Upper lobe of left lung (tissue), 6 donors: ENCODE measurements at regions not wholly inside any gene's neighbourhood (a gene's known extent, or its start where the extent isn't known, plus 50 kb on each side); places are given as distances from the start of the nearest gene placed in this dataset.
A peak's percentile ranks its signal among the peaks of the same experiment; 100 is the strongest.

Experiments used
- ATAC-seq, 2 donors: fragments of 200-7000 bp; cut with Tn5 transposase; one replicate each; pipeline ENCODE4 v1.9.1; 2022; ENCODE audit warnings: mild to moderate bottlenecking in 2 of 2, moderate library complexity in 2 of 2; ENCODE audit not compliant: low FRiP score in 2 of 2
- DNase-seq, 2 donors: peaks; one replicate each; pipeline ENCODE4 v3.0.0-alpha.2; 2019 to 2020
- H3K27ac ChIP-seq, 4 donors: fragments of 200-600 bp; sonication (generic); one replicate each; pipeline ENCODE4 v1.5.1; 2016 to 2019
- H3K27me3 ChIP-seq, 4 donors: fragments of 200-600 bp; sonication (generic); one replicate each; pipeline ENCODE4 v1.5.1; 2017 to 2019
- H3K36me3 ChIP-seq, 4 donors: fragments of 200-600 bp; sonication (generic); one replicate each; pipeline ENCODE4 v1.5.1; 2016 to 2019
- H3K4me1 ChIP-seq, 4 donors: fragments of 200-600 bp; sonication (generic); one replicate each; pipeline ENCODE4 v1.5.1; 2018 to 2019
- H3K4me3 ChIP-seq, 4 donors: fragments of 200-600 bp; sonication (generic); one replicate each; pipeline ENCODE4 v1.5.1; 2017 to 2019; ENCODE audit warnings: mild to moderate bottlenecking in 2 of 4, moderate library complexity in 1 of 4
- H3K9me3 ChIP-seq, 4 donors: fragments of 200-600 bp; sonication (generic); one replicate each; pipeline ENCODE4 v1.5.1; 2018 to 2019
- EP300 ChIP-seq, 4 donors: sonication (generic); formaldehyde crosslinking; IDR thresholded peaks; one replicate each; pipeline ENCODE4 v1.5.1; 2017; ENCODE audit warnings: antibody characterized with exemption in 4 of 4, control low read depth in 2 of 4
- POLR2A ChIP-seq, 4 donors: fragments of 450-650 bp; IDR thresholded peaks; one replicate each; pipeline ENCODE4 v1.5.1; 2016 to 2017; ENCODE audit warnings: antibody characterized with exemption in 4 of 4, mild to moderate bottlenecking in 2 of 4
- POLR2AphosphoS5 ChIP-seq, 2 donors: sonication (generic); formaldehyde crosslinking; IDR thresholded peaks; one replicate each; pipeline ENCODE4 v1.5.1; 2017; ENCODE audit warnings: antibody characterized with exemption in 2 of 2
- WGBS, 2 donors: methylation state at CpG; one replicate each; pipeline ENCODE4 v1.1.5; 2017 to 2018; 5-methylcytosine and 5-hydroxymethylcytosine counted together
- TF ChIP-seq, protein P1 (sequence below), 6 experiments: fragments of 450-650 bp in 4 of 6; fragments of 200-600 bp in 2 of 6; sonication (generic) in 2 of 6; IDR thresholded peaks; one replicate each; pipeline ENCODE4 v1.5.1; 2016 to 2019; ENCODE audit warnings: antibody characterized with exemption in 6 of 6
- donor health status: DM: no; HTN: no; CAD: no; lungs with moderate emphysema.
- donor health status: DM: no; HTN: yes; CAD: no; lungs with severe emphysema.

DNA sequence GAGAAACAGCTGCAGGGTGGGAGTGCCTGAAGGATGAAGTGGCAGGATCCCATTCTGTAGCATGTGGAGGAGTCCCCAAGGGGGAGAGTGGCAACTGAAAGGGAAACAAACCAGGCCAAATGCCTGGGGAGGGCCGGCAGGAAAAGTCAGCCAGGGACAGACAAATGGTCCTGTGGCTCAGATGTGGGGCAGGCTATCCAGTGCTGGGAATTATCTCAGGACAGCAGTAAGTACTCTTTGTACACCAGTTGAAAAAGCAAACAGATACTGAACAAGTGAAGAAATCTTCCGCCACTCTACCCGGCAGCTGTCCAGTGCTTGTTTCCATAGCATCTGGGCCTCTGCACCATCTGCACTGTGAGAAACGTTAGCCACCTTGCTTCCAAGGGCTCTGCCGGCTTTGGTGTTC is 408.9 kb downstream of the LRATD1 start:
- no peak overlapping the region for H3K27ac ChIP-seq
- ATAC-seq: peak in 1 of 2 donors; percentile 32
- 62 to 66% methylated on average over 5 of the region's 5 CpGs for whole genome bisulfite sequencing, 2 donors

GRCh38 chr2:15042801-15043217 is 410.3 kb downstream of the LRATD1 start:
- H3K36me3 ChIP-seq: no peaks in the 10 kb centered on the region
- H3K9me3 ChIP-seq: no peaks in the 10 kb centered on the region
- no peak for DNase-seq
- WGBS, 2 donors: 75 to 80% methylated on average over 6 of the region's 6 CpGs
- no peak for ATAC-seq
- no peak overlapping the region for H3K27ac ChIP-seq
- H3K27me3 ChIP-seq: no peaks in the 10 kb centered on the region
- no peaks in the 10 kb centered on the region for H3K4me1 ChIP-seq
- no peak overlapping the region for H3K4me3 ChIP-seq
- TF ChIP-seq, protein P1, sequence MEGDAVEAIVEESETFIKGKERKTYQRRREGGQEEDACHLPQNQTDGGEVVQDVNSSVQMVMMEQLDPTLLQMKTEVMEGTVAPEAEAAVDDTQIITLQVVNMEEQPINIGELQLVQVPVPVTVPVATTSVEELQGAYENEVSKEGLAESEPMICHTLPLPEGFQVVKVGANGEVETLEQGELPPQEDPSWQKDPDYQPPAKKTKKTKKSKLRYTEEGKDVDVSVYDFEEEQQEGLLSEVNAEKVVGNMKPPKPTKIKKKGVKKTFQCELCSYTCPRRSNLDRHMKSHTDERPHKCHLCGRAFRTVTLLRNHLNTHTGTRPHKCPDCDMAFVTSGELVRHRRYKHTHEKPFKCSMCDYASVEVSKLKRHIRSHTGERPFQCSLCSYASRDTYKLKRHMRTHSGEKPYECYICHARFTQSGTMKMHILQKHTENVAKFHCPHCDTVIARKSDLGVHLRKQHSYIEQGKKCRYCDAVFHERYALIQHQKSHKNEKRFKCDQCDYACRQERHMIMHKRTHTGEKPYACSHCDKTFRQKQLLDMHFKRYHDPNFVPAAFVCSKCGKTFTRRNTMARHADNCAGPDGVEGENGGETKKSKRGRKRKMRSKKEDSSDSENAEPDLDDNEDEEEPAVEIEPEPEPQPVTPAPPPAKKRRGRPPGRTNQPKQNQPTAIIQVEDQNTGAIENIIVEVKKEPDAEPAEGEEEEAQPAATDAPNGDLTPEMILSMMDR (IDR thresholded peaks at IDR 0.05): no peak
- TF ChIP-seq EP300 (IDR thresholded peaks at IDR 0.05) (no peak), POLR2A (IDR thresholded peaks at IDR 0.05) (no peak), POLR2AphosphoS5 (IDR thresholded peaks at IDR 0.05) (no peak)

More for the DNA sequence above, 408.9 kb downstream of the LRATD1 start:
- Histone ChIP-seq H3K27me3 (no peaks in the 10 kb centered on the region), H3K9me3 (no peaks in the 10 kb centered on the region), H3K4me3 (no peak overlapping the region), H3K36me3 (no peaks in the 10 kb centered on the region), H3K4me1 (no peaks in the 10 kb centered on the region)
- DNase-seq: no peak
- TF ChIP-seq EP300 (IDR thresholded peaks at IDR 0.05): no peak
- no peak for TF ChIP-seq POLR2A (IDR thresholded peaks at IDR 0.05)
- TF ChIP-seq, protein P1 (IDR thresholded peaks at IDR 0.05): no peak
- TF ChIP-seq POLR2AphosphoS5 (IDR thresholded peaks at IDR 0.05): no peak

DNA sequence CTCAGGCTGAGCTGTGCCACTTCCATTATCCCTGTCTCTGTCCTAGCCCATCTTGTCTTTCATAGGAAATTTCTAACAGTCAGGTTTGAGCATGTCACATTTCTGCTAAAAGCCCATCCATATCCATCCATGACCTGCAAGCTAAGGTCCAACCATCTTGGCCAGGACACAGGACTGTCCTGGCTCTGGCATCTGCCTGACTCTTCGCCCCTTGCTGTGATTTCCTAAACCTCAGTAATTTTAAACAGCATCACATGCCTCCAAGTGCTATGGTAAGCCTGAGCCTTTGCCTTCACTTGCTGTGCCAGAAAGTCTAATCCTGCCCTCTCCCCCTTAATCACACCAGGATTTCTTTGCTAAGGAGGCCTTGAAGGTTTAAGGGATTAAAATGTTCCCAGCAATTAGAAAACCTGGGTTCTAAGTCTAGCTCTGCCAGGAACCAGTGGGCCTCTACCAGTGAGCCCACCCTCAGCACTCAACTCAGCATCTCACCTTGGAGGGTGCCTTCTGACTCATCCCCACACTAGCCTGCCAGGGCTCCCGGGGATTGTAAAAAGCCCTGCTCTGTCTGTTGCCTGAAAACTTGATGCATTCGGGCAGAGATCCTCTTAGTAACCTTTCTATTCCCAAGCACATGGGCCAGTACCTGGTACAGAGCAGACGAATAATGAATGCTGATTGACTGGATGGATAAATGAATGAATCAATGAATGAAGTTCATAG is 411.0 kb downstream of the LRATD1 start:
- TF ChIP-seq POLR2AphosphoS5 (IDR thresholded peaks at IDR 0.05) (no peak), POLR2A (IDR thresholded peaks at IDR 0.05) (no peak), EP300 (IDR thresholded peaks at IDR 0.05) (no peak)
- TF ChIP-seq, protein P1 (IDR thresholded peaks at IDR 0.05): no peak
- no peaks in the 10 kb centered on the region for H3K36me3 ChIP-seq
- 60 to 75% methylated on average over 4 of the region's 4 CpGs for WGBS, 2 donors
- DNase-seq (no peak), ATAC-seq (no peak)
- no peaks in the 10 kb centered on the region for H3K9me3 ChIP-seq
- H3K4me3 ChIP-seq: no peak overlapping the region
- no peaks in the 10 kb centered on the region for H3K4me1 ChIP-seq
- no peaks in the 10 kb centered on the region for H3K27me3 ChIP-seq
- H3K27ac ChIP-seq: no peak overlapping the region

- no peak for DNase-seq
- H3K4me1 ChIP-seq: no peaks in the 10 kb centered on the region
- no peak for ATAC-seq
- no peak overlapping the region for H3K4me3 ChIP-seq
- no peaks in the 10 kb centered on the region for H3K9me3 ChIP-seq
- no peaks in the 10 kb centered on the region for H3K27me3 ChIP-seq
- no peaks in the 10 kb centered on the region for H3K36me3 ChIP-seq
- H3K27ac ChIP-seq: no peak overlapping the region
- 90 to 91% methylated on average over 4 of the region's 4 CpGs for WGBS, 2 donors
- no peak for TF ChIP-seq EP300 (IDR thresholded peaks at IDR 0.05)
- TF ChIP-seq POLR2A (IDR thresholded peaks at IDR 0.05): no peak
- no peak for TF ChIP-seq POLR2AphosphoS5 (IDR thresholded peaks at IDR 0.05)
These were observed 412.5 kb downstream of the LRATD1 start for GRCh38 chr2:15045054-15045453.

DNA sequence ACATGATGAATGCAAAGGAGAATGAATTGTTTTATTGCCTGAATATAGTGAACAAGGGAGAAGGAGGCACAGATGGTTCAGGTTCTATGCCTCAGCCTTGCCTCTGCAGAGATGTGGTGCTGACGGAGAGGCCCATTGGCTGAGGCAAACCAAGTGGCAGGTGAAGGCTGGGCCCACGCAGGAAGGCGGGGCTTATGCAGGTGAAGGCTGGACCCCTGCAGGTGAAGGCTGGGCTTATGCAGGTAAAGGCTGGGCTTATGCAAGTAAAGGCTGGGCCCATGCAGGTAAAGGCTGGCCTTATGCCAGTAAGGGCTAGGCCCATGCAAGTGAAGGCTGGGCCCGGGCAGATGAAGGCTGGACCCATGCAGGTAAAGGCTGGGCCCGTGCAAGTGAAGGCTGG is 414.7 kb downstream of the LRATD1 start:
- H3K4me3 ChIP-seq: no peak overlapping the region
- no peaks in the 10 kb centered on the region for H3K4me1 ChIP-seq
- DNase-seq: peak in 1 of 2 donors; percentile 32
- 86 to 89% methylated on average over 5 of the region's 5 CpGs for WGBS, 2 donors
- ATAC-seq: no peak
- H3K27ac ChIP-seq: no peak overlapping the region
- no peaks in the 10 kb centered on the region for H3K27me3 ChIP-seq
- TF ChIP-seq, protein P1 (IDR thresholded peaks at IDR 0.05): no peak
- TF ChIP-seq POLR2A (IDR thresholded peaks at IDR 0.05) (no peak), EP300 (IDR thresholded peaks at IDR 0.05) (no peak), POLR2AphosphoS5 (IDR thresholded peaks at IDR 0.05) (no peak)
- H3K9me3 ChIP-seq: no peaks in the 10 kb centered on the region
- no peaks in the 10 kb centered on the region for H3K36me3 ChIP-seq
